Tibial artery (tissue), 4 donors: ENCODE measurements at regions not wholly inside any gene's neighbourhood (a gene's known extent, or its start where the extent isn't known, plus 50 kb on each side); places are given as distances from the start of the nearest gene placed in this dataset.

Experiments
- DNase-seq, 2 donors: peaks; one replicate each; pipeline ENCODE4 v3.0.0-alpha.2; 2019
- H3K27ac ChIP-seq, 2 donors: fragments of 200-600 bp; sonication (generic) in 1 of 2; 1 replicate in 1 of 2; 2 replicates in 1 of 2; pipeline ENCODE4 v1.5.1; 2018 to 2019; ENCODE audit warnings: mild to moderate bottlenecking in 1 of 2
- H3K27me3 ChIP-seq, 2 donors: fragments of 200-600 bp; sonication (generic) in 1 of 2; one replicate each; pipeline versions ENCODE4 v1.5.1 to v1.6.0; 2016 to 2019
- H3K36me3 ChIP-seq, 3 donors: fragments of 200-600 bp; sonication (generic) in 2 of 3; one replicate each; pipeline ENCODE4 v1.5.1; 2016 to 2019; ENCODE audit warnings: mild to moderate bottlenecking in 2 of 3
- H3K4me1 ChIP-seq, 4 donors: fragments of 200-600 bp; sonication (generic) in 2 of 4; 1 replicate in 3 of 4; 2 replicates in 1 of 4; pipeline ENCODE4 v1.5.1; 2016 to 2019
- H3K4me3 ChIP-seq, 2 donors: fragments of 200-600 bp; sonication (generic) in 1 of 2; 1 replicate in 1 of 2; 2 replicates in 1 of 2; pipeline ENCODE4 v1.5.1; 2018 to 2019; ENCODE audit warnings: mild to moderate bottlenecking in 2 of 2
- H3K9me3 ChIP-seq, 3 donors: fragments of 200-600 bp; sonication (generic) in 1 of 3; one replicate each; pipeline ENCODE4 v1.5.1; 2016 to 2019
- CTCF ChIP-seq, 2 experiments: fragments of 200-600 bp in 1 of 2; fragments of 450-650 bp in 1 of 2; IDR thresholded peaks; one replicate each; pipeline ENCODE4 v1.5.1; 2017 to 2019; ENCODE audit warnings: antibody characterized with exemption in 2 of 2, mild to moderate bottlenecking in 1 of 2, moderate library complexity in 1 of 2
- intact Hi-C: fragments of 100-400 bp; cut with DNase I; formaldehyde crosslinking; loops from one replicate; pipeline ENCODE4 v1.15.0; 2023; ENCODE audit warnings: low total_unique reads

- peaks cover 0 to 15% (median 0%) of the 10 kb centered on the region in 4 donors for H3K4me1 ChIP-seq
- no peaks in the 10 kb centered on the region for H3K9me3 ChIP-seq
- H3K27me3 ChIP-seq, result no peaks in the 10 kb centered on the region
- no peak for DNase-seq
- H3K36me3 ChIP-seq, result peaks cover 44 to 59% (median 50%) of the 10 kb centered on the region in 3 donors
- no peak for TF ChIP-seq CTCF (IDR thresholded peaks at IDR 0.05)
- peak overlapping the region in 1 of 2 donors; percentile 31 for H3K27ac ChIP-seq
- H3K4me3 ChIP-seq, result no peak overlapping the region
- intact Hi-C loops, result no loop called here
Measured at GRCh38 chr3:124429129-124429815, 301.0 kb upstream of the UMPS start.

GRCh38 chr3:124431331-124431994, 298.8 kb upstream of the UMPS start:
- DNase-seq, result no peak
- H3K4me1 ChIP-seq, result peaks cover 0 to 15% (median 0%) of the 10 kb centered on the region in 4 donors
- TF ChIP-seq CTCF (IDR thresholded peaks at IDR 0.05), result no peak
- H3K27me3 ChIP-seq, result no peaks in the 10 kb centered on the region
- H3K36me3 ChIP-seq, result peaks cover 43 to 65% (median 52%) of the 10 kb centered on the region in 3 donors
- no peaks in the 10 kb centered on the region for H3K9me3 ChIP-seq
- H3K4me3 ChIP-seq, result no peak overlapping the region
- no peak overlapping the region for H3K27ac ChIP-seq
- intact Hi-C loops, result no loop called here

- TF ChIP-seq CTCF (IDR thresholded peaks at IDR 0.05), result no peak
- H3K9me3 ChIP-seq, result no peaks in the 10 kb centered on the region
- peaks cover 49 to 60% (median 54%) of the 10 kb centered on the region in 3 donors for H3K36me3 ChIP-seq
- no peak overlapping the region for H3K27ac ChIP-seq
- H3K4me1 ChIP-seq, result no peaks in the 10 kb centered on the region
- H3K27me3 ChIP-seq, result no peaks in the 10 kb centered on the region
- no peak for DNase-seq
- intact Hi-C loops, result no loop called here
- H3K4me3 ChIP-seq, result no peak overlapping the region
Measured at GRCh38 chr3:124434176-124434575, 296.1 kb upstream of the UMPS start.

GRCh38 chr3:124435467-124435866, 294.8 kb upstream of the UMPS start:
- Histone ChIP-seq H3K36me3 (peaks cover 51 to 66% (median 56%) of the 10 kb centered on the region in 3 donors), H3K4me3 (no peak overlapping the region), H3K4me1 (no peaks in the 10 kb centered on the region), H3K27me3 (no peaks in the 10 kb centered on the region), H3K9me3 (no peaks in the 10 kb centered on the region), H3K27ac (no peak overlapping the region)
- no peak for TF ChIP-seq CTCF (IDR thresholded peaks at IDR 0.05)
- no peak for DNase-seq
- intact Hi-C loops, result no loop called here

GRCh38 chr3:124438813-124439212, 291.4 kb upstream of the UMPS start:
- H3K27ac ChIP-seq, result no peak overlapping the region
- DNase-seq, result no peak
- no peaks in the 10 kb centered on the region for H3K4me1 ChIP-seq
- intact Hi-C loops, result no loop called here
- H3K4me3 ChIP-seq, result no peak overlapping the region
- no peaks in the 10 kb centered on the region for H3K9me3 ChIP-seq
- no peak for TF ChIP-seq CTCF (IDR thresholded peaks at IDR 0.05)
- H3K27me3 ChIP-seq, result no peaks in the 10 kb centered on the region
- peaks cover 35 to 71% (median 56%) of the 10 kb centered on the region in 3 donors for H3K36me3 ChIP-seq
